ENCODE measurements at regions not wholly inside any gene's neighbourhood (a gene's known extent, or its start where the extent isn't known, plus 50 kb on each side); places are given as distances from the start of the nearest gene placed in this dataset.

DNA sequence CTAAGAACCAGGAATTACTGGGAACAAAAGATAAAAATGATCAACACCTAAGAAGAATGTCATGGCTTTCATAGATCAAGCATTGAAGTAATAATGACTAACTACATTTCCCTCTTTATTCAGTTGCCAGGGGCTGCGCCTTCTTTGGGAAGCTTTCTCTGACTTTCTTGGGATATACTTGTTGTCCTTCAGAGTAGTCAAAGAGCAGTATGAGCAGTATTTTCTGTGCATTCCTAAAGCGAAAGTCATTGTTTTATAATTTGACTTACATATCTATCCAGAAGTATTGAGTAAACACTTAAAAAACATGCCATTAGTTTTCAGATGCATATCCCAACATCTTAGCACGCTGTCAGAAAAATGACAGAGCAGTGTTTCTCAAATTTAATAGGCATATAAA lies 2412.4 kb downstream of the PCDH9 start:
- no peak for ATAC-seq (ENCODE audit: low FRiP score)
- DNase-seq (ENCODE audit: low spot score): no peak
- TF ChIP-seq, protein P1, sequence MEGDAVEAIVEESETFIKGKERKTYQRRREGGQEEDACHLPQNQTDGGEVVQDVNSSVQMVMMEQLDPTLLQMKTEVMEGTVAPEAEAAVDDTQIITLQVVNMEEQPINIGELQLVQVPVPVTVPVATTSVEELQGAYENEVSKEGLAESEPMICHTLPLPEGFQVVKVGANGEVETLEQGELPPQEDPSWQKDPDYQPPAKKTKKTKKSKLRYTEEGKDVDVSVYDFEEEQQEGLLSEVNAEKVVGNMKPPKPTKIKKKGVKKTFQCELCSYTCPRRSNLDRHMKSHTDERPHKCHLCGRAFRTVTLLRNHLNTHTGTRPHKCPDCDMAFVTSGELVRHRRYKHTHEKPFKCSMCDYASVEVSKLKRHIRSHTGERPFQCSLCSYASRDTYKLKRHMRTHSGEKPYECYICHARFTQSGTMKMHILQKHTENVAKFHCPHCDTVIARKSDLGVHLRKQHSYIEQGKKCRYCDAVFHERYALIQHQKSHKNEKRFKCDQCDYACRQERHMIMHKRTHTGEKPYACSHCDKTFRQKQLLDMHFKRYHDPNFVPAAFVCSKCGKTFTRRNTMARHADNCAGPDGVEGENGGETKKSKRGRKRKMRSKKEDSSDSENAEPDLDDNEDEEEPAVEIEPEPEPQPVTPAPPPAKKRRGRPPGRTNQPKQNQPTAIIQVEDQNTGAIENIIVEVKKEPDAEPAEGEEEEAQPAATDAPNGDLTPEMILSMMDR (IDR thresholded peaks at IDR 0.05): no peak

DNA sequence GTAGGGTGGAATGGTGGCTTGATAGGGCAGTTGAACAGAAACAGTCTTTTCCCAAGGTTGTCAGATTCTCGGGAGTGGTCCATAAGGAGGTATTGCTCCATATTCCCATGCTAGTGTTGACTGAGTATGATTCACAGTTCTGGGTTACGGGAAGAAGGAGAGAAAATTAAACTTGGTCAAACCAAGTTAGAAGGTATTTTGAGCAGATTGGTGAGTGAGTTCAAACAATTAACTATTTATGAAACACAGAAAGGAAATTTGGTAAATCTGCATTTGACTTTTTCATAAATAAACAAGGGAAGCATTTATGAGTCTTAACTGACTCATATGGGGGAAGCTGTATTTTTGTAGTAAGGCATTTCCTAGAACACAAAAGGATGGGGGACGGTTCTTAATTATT lies 2419.4 kb downstream of the PCDH9 start:
- no peak for DNase-seq (ENCODE audit: low spot score)
- no peak for ATAC-seq (ENCODE audit: low FRiP score)

DNA sequence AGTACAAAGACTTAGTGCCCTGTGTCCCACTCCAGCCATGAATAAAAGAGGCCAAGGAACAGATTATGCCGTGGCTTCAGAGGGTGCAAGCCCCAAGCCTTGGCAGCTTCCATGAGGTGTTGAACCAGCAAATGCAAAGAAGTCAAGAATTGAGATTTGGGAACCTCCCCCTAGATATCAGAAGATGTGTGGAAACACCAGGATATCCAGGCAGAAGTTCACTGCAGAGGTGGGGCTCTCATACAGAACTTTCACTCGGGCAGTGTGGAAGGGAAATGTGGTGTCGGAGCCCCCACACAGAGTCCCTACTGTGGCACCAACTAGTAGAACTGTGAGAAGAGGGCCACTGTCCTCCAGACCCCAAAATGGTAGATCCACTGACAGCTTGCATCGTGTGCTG lies 2421.4 kb downstream of the PCDH9 start:
- DNase-seq (ENCODE audit: low spot score) (no peak), ATAC-seq (ENCODE audit: low FRiP score) (no peak)
- TF ChIP-seq, protein P1 (IDR thresholded peaks at IDR 0.05): no peak

More for the DNA sequence above, 2419.4 kb downstream of the PCDH9 start:
- TF ChIP-seq, protein P1 (IDR thresholded peaks at IDR 0.05): no peak

DNA sequence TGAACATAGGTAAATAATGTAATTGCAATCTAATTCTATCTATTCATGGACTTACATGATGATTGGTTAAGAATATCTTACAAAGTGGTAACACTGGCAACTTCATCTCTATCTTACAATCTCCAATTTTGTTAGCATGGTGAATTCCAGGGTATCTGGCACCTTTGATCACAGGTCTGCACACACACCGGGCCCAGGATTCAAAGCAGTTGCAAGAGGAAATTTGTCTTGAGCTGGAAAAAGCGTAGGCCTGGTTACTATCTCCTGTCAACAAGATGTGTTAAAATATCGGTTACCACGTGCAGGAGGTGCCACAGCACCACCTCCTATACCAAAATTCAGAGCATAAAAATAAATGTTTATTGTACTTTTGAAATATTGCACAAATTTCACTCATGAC lies 2428.4 kb downstream of the PCDH9 start:
- ATAC-seq (ENCODE audit: low FRiP score) (no peak), DNase-seq (ENCODE audit: low spot score) (no peak)
- TF ChIP-seq, protein P1 (IDR thresholded peaks at IDR 0.05): no peak

DNA sequence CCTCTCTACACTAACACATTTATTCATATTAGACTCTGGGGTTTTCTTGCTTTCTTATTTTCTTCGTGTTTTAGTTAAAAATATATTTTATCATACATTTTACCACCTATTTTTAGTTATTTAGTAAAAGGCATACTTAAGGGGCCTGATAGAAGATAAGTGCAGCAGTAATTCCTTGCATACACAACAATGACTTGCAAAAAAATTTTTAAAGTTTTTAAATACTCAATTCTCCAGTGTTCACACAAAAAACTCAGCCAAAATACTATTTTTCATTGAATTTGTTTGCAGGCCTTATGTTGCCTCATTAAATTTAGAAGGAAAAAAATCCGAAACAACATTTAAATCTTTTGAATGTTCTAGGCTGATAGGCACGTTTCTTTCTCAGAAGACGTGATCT lies 2431.7 kb downstream of the PCDH9 start:
- no peak for DNase-seq (ENCODE audit: low spot score)
- ATAC-seq (ENCODE audit: low FRiP score): no peak

DNA sequence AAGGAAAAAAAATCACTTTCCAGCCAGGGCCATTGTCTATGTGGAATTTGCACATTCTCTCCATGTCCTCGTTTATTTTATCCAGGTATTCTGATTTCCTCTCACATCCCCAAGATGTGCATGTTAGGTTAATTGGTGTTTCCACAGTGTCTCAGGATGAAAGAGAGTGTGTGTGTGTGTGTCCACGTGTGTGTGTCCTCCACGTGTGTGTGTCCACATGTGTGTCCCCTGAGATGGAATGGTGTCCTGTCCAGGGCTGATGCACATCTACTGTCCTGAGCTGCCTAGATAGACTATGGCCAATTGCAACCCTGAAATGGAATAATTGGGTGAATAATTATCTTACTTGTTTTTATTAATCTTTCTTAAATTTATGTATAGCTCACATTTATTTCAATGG lies 2436.5 kb downstream of the PCDH9 start:
- DNase-seq (ENCODE audit: low spot score) (no peak), ATAC-seq (ENCODE audit: low FRiP score) (no peak)
- TF ChIP-seq, protein P1 (IDR thresholded peaks at IDR 0.05): no peak

More for the DNA sequence above, 2431.7 kb downstream of the PCDH9 start:
- TF ChIP-seq, protein P1 (IDR thresholded peaks at IDR 0.05): no peak

DNA sequence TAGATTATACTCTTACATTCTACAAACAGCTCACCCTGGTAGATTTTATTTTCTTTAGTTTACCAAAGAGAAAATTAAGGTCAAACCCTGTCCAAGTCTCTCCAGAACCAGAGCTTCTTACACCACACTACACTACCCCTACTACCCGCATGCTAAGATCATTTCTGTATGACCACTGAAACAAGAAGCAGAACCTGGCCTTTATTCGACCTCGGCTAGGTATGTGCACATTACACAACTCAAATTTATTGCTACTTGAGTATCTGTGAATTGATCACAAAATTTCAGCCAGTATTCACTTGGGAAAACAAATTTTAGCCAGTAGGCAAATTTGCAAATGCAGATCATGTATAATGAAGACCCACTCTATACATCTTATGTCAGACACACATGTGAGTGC lies 2437.0 kb downstream of the PCDH9 start:
- no peak for ATAC-seq (ENCODE audit: low FRiP score)
- TF ChIP-seq, protein P1 (IDR thresholded peaks at IDR 0.05): no peak

More for the DNA sequence above, 2437.0 kb downstream of the PCDH9 start:
- DNase-seq (ENCODE audit: low spot score): no peak

Measured in omental fat pad (tissue), 3 donors.